HCT116 (cell line): ENCODE measurements at regions not wholly inside any gene's neighbourhood (a gene's known extent, or its start where the extent isn't known, plus 50 kb on each side); places are given as distances from the start of the nearest gene placed in this dataset.

Source experiments
- ATAC-seq: fragments of 200-7000 bp; cut with Tn5 transposase; 2 replicates; pipeline ENCODE4 v1.9.1; 2020; ENCODE audit warnings: mild to moderate bottlenecking, moderate library complexity
- BruUV-seq: library from RNA; stranded (reverse); fragments of 400-500 nt; replicated peaks from 2 replicates; lab custom pipeline; 2021; lab: Mats Ljungman, UMichigan
- CTCF ChIA-PET: fragments of 300-600 bp; sonication (Branson Sonifier 250); formaldehyde crosslinking; loops from one replicate; lab custom pipeline; 2021; ENCODE audit warnings: antibody characterized with exemption; lab: Charles Lee
- POLR2A ChIA-PET: fragments of 300-600, 350-600 bp; sonication (Branson Sonifier 250); formaldehyde crosslinking; loops from one replicate; lab custom pipeline; 2021; ENCODE audit warnings: antibody characterized with exemption; lab: Charles Lee
- RAD21 ChIA-PET, 2 experiments: fragments of 300-600 bp; sonication (Branson Sonifier 250); formaldehyde crosslinking; loops; one replicate each; lab custom pipeline; 2023; ENCODE audit warnings: low total read pairs in 2 of 2; ENCODE audit not compliant: uncharacterized antibody in 2 of 2, unreplicated experiment in 2 of 2, low non-redundant PET in 1 of 2; lab: Charles Lee
- DNase-seq: peaks from one replicate; pipeline ENCODE4 v3.0.0-alpha.2; 2010; ENCODE audit warnings: low read depth, low spot score
- H2AFZ ChIP-seq: fragments of 200-600 bp; shearing (Covaris generic), sonication (generic); 2 replicates; pipeline ENCODE4 v1.6.1; 2017; ENCODE audit warnings: low read depth, mixed run types, mixed read lengths, antibody characterized with exemption, low read length; ENCODE audit not compliant: poor library complexity, severe bottlenecking
- H3K27ac ChIP-seq: 2 replicates; pipeline ENCODE4 v1.5.1; 2012; ENCODE audit warnings: low read depth, low read length
- H3K27me3 ChIP-seq: fragments of 200-600 bp; sonication (generic); 2 replicates; pipeline ENCODE4 v1.6.1; 2016; ENCODE audit warnings: mixed run types, low read length, mixed read lengths; ENCODE audit not compliant: insufficient read depth
- H3K36me3 ChIP-seq, 2 experiments: fragments of 200-500 bp in 1 of 2; fragments of 200-600 bp in 1 of 2; sonication (Bioruptor generic) in 1 of 2; sonication (generic) in 1 of 2; 2 replicates each; pipeline versions ENCODE4 v1.5.1 to v1.6.1; 2014 to 2016; ENCODE audit warnings: low read length in 2 of 2, inconsistent platforms in 1 of 2, mixed read lengths in 1 of 2, mixed run types in 1 of 2; ENCODE audit not compliant: insufficient read depth in 2 of 2, control insufficient read depth in 1 of 2
- H3K4me1 ChIP-seq, 2 experiments: fragments of 200-600 bp in 1 of 2; sonication (generic) in 1 of 2; 2 replicates each; pipeline versions ENCODE4 v1.5.1 to v1.6.1; 2012 to 2017; ENCODE audit warnings: low read length in 2 of 2, inconsistent platforms in 1 of 2, mild to moderate bottlenecking in 1 of 2, mixed read lengths in 1 of 2, mixed run types in 1 of 2, moderate library complexity in 1 of 2; ENCODE audit not compliant: insufficient read depth in 2 of 2, control insufficient read depth in 1 of 2
- H3K4me2 ChIP-seq: fragments of 200-600 bp; sonication (generic); 2 replicates; pipeline ENCODE4 v1.6.1; 2017; ENCODE audit warnings: mixed run types, low read length, mixed read lengths
- H3K4me3 ChIP-seq, 2 experiments: fragments of 200-600 bp in 1 of 2; sonication (generic) in 1 of 2; replicated peaks in 1 of 2; 2 replicates each; pipeline ENCODE4 v1.5.1; 2011 to 2016; ENCODE audit warnings: low read length in 2 of 2, control low read depth in 1 of 2, low read depth in 1 of 2, mild to moderate bottlenecking in 1 of 2, mixed read lengths in 1 of 2, mixed run types in 1 of 2
- H3K79me2 ChIP-seq: fragments of 200-600 bp; sonication (generic); 2 replicates; pipeline ENCODE4 v1.6.1; 2017; ENCODE audit warnings: mild to moderate bottlenecking, mixed run types, low read length, moderate library complexity, mixed read lengths; ENCODE audit not compliant: insufficient read depth
- H3K9ac ChIP-seq: fragments of 200-600 bp; sonication (generic); 2 replicates; pipeline ENCODE4 v1.6.1; 2016; ENCODE audit warnings: low read length, mixed read lengths
- H3K9me2 ChIP-seq: fragments of 200-600 bp; sonication (generic), shearing (Covaris generic); 2 replicates; pipeline ENCODE4 v1.6.1; 2017; ENCODE audit warnings: mixed run types, mild to moderate bottlenecking, moderate library complexity; ENCODE audit not compliant: insufficient read depth
- H3K9me3 ChIP-seq, 2 experiments: fragments of 200-500 bp in 1 of 2; fragments of 200-600 bp in 1 of 2; sonication (Bioruptor generic) in 1 of 2; sonication (generic) in 1 of 2; 2 replicates each; pipeline ENCODE4 v1.6.1; 2014 to 2017; ENCODE audit warnings: low read length in 2 of 2, mixed read lengths in 2 of 2, inconsistent platforms in 1 of 2, low read depth in 1 of 2, mild to moderate bottlenecking in 1 of 2, mixed run types in 1 of 2, moderate library complexity in 1 of 2; ENCODE audit not compliant: control insufficient read depth in 1 of 2, insufficient read depth in 1 of 2
- H4K20me1 ChIP-seq: fragments of 200-600 bp; sonication (generic), shearing (Covaris generic); 2 replicates; pipeline ENCODE4 v1.6.1; 2017; ENCODE audit warnings: mixed run types, mild to moderate bottlenecking, moderate library complexity; ENCODE audit not compliant: insufficient read depth
- CBX3 ChIP-seq: IDR thresholded peaks from 2 replicates; pipeline ENCODE4 v1.6.1; 2012; ENCODE audit warnings: low read depth
- CTCF ChIP-seq, 3 experiments: fragments of 200-600 bp in 1 of 3; sonication (generic) in 1 of 3; IDR thresholded peaks in 2 of 3; conservative IDR thresholded peaks in 1 of 3; 2 replicates each; pipeline ENCODE4 v1.5.1; 2012 to 2017; ENCODE audit warnings: low read depth in 2 of 3, low read length in 2 of 3, antibody characterized with exemption in 1 of 3, borderline replicate concordance in 1 of 3, control low read depth in 1 of 3, mild to moderate bottlenecking in 1 of 3, mixed read lengths in 1 of 3, mixed run types in 1 of 3, moderate library complexity in 1 of 3; ENCODE audit not compliant: insufficient read depth in 1 of 3
- EGR1 ChIP-seq: IDR thresholded peaks from 2 replicates; pipeline ENCODE4 v1.6.1; 2012; ENCODE audit warnings: low read depth
- EZH2 ChIP-seq: fragments of 200-600 bp; sonication (generic); IDR thresholded peaks from 2 replicates; pipeline ENCODE4 v1.6.1; 2017; ENCODE audit warnings: antibody characterized with exemption, mixed run types
- EZH2phosphoT487 ChIP-seq: fragments of 200-600 bp; IDR thresholded peaks from 2 replicates; pipeline ENCODE4 v1.6.1; 2018; ENCODE audit warnings: antibody characterized with exemption, borderline replicate concordance
- SP1 ChIP-seq: IDR thresholded peaks from 2 replicates; pipeline ENCODE4 v1.6.1; 2012; ENCODE audit warnings: low read depth
- SRF ChIP-seq: IDR thresholded peaks from 2 replicates; pipeline ENCODE4 v1.6.1; 2012; ENCODE audit warnings: low read depth
- ZFX ChIP-seq: fragments of 450-650 bp; IDR thresholded peaks from 2 replicates; pipeline ENCODE4 v1.6.1; 2017
- intact Hi-C: fragments of 100-400 bp; cut with micrococcal nuclease; formaldehyde crosslinking; loops from 2 replicates; pipeline ENCODE4 v1.10.0; 2022
- TF ChIP-seq, protein P1 (sequence below): IDR thresholded peaks from 2 replicates; pipeline ENCODE4 v1.6.1; 2012; ENCODE audit warnings: low read depth
- TF ChIP-seq, protein P2 (sequence below): IDR thresholded peaks from 2 replicates; pipeline ENCODE4 v1.6.1; 2011; ENCODE audit warnings: mild to moderate bottlenecking, low read length, moderate library complexity; ENCODE audit not compliant: insufficient replicate concordance; ENCODE audit errors: extremely low read depth
- TF ChIP-seq, protein P3 (sequence below): IDR thresholded peaks from 2 replicates; pipeline ENCODE4 v1.6.1; 2012

GRCh38 chr12:89833337-89834252 lies 125.0 kb upstream of the ATP2B1 start:
- H3K4me3 ChIP-seq, result no peak overlapping the region
- no peak overlapping the region for H3K4me2 ChIP-seq
- no peaks in the 10 kb centered on the region for H3K9me2 ChIP-seq
- no peaks in the 10 kb centered on the region for H3K79me2 ChIP-seq
- intact Hi-C loops, result no loop called here
- no peak overlapping the region for H3K9ac ChIP-seq
- BruUV-seq, result no TSS peak
- no peak overlapping the region for H2AFZ ChIP-seq
- no peaks in the 10 kb centered on the region for H4K20me1 ChIP-seq
- no peaks in the 10 kb centered on the region for H3K27me3 ChIP-seq
- ChIA-PET POLR2A (no interaction called here), RAD21 (no interaction called here), CTCF (no interaction called here)
- H3K36me3 ChIP-seq, result no peaks in the 10 kb centered on the region
- DNase-seq, result no peak
- no peak for ATAC-seq
- TF ChIP-seq ZFX, result no peak
- no peak for TF ChIP-seq EZH2phosphoT487
- TF ChIP-seq SP1, result no peak
- TF ChIP-seq, protein P1, sequence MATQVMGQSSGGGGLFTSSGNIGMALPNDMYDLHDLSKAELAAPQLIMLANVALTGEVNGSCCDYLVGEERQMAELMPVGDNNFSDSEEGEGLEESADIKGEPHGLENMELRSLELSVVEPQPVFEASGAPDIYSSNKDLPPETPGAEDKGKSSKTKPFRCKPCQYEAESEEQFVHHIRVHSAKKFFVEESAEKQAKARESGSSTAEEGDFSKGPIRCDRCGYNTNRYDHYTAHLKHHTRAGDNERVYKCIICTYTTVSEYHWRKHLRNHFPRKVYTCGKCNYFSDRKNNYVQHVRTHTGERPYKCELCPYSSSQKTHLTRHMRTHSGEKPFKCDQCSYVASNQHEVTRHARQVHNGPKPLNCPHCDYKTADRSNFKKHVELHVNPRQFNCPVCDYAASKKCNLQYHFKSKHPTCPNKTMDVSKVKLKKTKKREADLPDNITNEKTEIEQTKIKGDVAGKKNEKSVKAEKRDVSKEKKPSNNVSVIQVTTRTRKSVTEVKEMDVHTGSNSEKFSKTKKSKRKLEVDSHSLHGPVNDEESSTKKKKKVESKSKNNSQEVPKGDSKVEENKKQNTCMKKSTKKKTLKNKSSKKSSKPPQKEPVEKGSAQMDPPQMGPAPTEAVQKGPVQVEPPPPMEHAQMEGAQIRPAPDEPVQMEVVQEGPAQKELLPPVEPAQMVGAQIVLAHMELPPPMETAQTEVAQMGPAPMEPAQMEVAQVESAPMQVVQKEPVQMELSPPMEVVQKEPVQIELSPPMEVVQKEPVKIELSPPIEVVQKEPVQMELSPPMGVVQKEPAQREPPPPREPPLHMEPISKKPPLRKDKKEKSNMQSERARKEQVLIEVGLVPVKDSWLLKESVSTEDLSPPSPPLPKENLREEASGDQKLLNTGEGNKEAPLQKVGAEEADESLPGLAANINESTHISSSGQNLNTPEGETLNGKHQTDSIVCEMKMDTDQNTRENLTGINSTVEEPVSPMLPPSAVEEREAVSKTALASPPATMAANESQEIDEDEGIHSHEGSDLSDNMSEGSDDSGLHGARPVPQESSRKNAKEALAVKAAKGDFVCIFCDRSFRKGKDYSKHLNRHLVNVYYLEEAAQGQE, result no peak
- no peak for TF ChIP-seq SRF
- TF ChIP-seq, protein P2, sequence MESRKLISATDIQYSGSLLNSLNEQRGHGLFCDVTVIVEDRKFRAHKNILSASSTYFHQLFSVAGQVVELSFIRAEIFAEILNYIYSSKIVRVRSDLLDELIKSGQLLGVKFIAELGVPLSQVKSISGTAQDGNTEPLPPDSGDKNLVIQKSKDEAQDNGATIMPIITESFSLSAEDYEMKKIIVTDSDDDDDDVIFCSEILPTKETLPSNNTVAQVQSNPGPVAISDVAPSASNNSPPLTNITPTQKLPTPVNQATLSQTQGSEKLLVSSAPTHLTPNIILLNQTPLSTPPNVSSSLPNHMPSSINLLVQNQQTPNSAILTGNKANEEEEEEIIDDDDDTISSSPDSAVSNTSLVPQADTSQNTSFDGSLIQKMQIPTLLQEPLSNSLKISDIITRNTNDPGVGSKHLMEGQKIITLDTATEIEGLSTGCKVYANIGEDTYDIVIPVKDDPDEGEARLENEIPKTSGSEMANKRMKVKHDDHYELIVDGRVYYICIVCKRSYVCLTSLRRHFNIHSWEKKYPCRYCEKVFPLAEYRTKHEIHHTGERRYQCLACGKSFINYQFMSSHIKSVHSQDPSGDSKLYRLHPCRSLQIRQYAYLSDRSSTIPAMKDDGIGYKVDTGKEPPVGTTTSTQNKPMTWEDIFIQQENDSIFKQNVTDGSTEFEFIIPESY, result no peak
- TF ChIP-seq, protein P3, sequence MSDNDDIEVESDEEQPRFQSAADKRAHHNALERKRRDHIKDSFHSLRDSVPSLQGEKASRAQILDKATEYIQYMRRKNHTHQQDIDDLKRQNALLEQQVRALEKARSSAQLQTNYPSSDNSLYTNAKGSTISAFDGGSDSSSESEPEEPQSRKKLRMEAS, result no peak
- TF ChIP-seq CTCF (IDR thresholded peaks at IDR 0.05 in 2 of 3, conservative IDR thresholded peaks at IDR 0.05 in 1 of 3; ENCODE audit: borderline replicate concordance in 1 of 3, insufficient read depth in 1 of 3, low read depth in 2 of 3, low read length in 2 of 3), result no peak
- TF ChIP-seq EGR1, result no peak
- no peak for TF ChIP-seq EZH2
- no peak for TF ChIP-seq CBX3
- H3K27ac ChIP-seq, result no peak overlapping the region
- H3K9me3 ChIP-seq, result no peaks in the 10 kb centered on the region
- H3K4me1 ChIP-seq, result no peaks in the 10 kb centered on the region
